ENCODE measurements at regions not wholly inside any gene's neighbourhood (a gene's known extent, or its start where the extent isn't known, plus 50 kb on each side); places are given as distances from the start of the nearest gene placed in this dataset.

DNA sequence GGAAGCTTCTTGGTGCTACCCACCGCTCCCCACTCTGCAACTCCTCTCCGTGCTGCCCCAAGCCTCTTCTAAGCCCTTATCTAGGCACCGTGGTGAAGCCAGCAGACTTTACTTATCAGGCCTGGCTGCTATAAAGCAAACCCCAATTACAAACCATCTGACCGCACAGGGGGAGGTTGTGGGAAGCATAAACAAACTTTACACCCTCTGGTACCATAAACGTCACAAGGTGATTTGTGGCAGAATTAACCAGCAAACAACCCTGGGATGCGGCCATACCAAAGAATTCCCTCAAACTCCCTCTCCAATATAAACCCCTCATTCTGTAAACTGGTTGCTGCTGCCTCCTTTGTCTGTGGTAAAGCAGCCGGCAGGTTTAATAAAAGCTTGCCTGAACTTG is 55.2 kb downstream of the MAGEC2 start:
- CTCF ChIA-PET: no interaction called here
- Histone ChIP-seq H3K27me3 (replicated peaks in 1 of 2; ENCODE audit: control insufficient read depth in 2 of 2, extremely low read depth in 1 of 2, insufficient read depth in 2 of 2, low read length in 1 of 2) (no peaks in the 10 kb centered on the region), H3K36me3 (ENCODE audit: control insufficient read depth in 2 of 2, extremely low read depth in 1 of 2, insufficient read depth in 1 of 2, low read length in 1 of 2) (no peaks in the 10 kb centered on the region), H3K4me1 (ENCODE audit: control insufficient read depth in 1 of 2, extremely low read depth in 1 of 2, insufficient read depth in 2 of 2, low read length in 2 of 2) (no peaks in the 10 kb centered on the region), H3K27ac (ENCODE audit: low read length) (no peak overlapping the region), H3K4me3 (ENCODE audit: control insufficient read depth in 1 of 2, extremely low read depth in 1 of 2, low read length in 1 of 2) (no peak overlapping the region), H3K9me3 (no peaks in the 10 kb centered on the region)
- H3K27me3 Mint-ChIP-seq: peaks cover 0 to 8% of the 10 kb centered on the region in 2 donors
- 17% methylated on average over 1 of the region's 7 CpGs for WGBS (ENCODE audit: insufficient coverage)
- no peaks in the 10 kb centered on the region for H3K4me1 Mint-ChIP-seq
- POLR2A ChIA-PET: no interaction called here
- no peak for ATAC-seq (replicated peaks in 1 of 4)
- no peak overlapping the region for H3K27ac Mint-ChIP-seq
- no peaks in the 10 kb centered on the region for H3K36me3 Mint-ChIP-seq
- no peak overlapping the region for H3K4me3 Mint-ChIP-seq
- peaks cover 0 to 8% (median 0%) of the 10 kb centered on the region in 3 donors for H3K9me3 Mint-ChIP-seq
- no peak for DNase-seq

DNA sequence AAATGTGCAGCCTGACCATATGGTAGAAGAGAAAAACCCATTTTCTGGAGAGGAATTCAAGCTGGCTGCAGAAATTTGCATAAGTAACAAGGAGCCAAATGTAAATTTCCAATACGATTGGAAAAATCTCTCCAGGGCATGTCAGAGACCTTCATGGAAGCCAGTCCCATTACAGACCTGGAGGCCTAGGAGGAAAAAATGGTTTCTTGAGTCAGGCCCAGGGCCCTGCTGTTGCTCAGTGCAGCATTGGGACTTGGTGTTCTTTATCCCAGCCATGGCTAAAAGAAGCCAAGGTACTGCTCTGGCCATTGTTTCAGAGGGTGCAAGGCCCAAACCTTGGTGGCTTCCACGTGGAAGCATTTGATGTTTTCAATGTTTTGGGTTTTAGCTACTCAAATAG is 70.6 kb downstream of the MAGEC2 start:
- Histone ChIP-seq H3K27me3 (replicated peaks in 1 of 2; ENCODE audit: control insufficient read depth in 2 of 2, extremely low read depth in 1 of 2, insufficient read depth in 2 of 2, low read length in 1 of 2) (no peaks in the 10 kb centered on the region), H3K27ac (ENCODE audit: low read length) (no peak overlapping the region), H3K4me1 (ENCODE audit: control insufficient read depth in 1 of 2, extremely low read depth in 1 of 2, insufficient read depth in 2 of 2, low read length in 2 of 2) (no peaks in the 10 kb centered on the region), H3K36me3 (ENCODE audit: control insufficient read depth in 2 of 2, extremely low read depth in 1 of 2, insufficient read depth in 1 of 2, low read length in 1 of 2) (no peaks in the 10 kb centered on the region), H3K9me3 (peaks cover 2% of the 10 kb centered on the region), H3K4me3 (ENCODE audit: control insufficient read depth in 1 of 2, extremely low read depth in 1 of 2, low read length in 1 of 2) (no peak overlapping the region)
- CTCF ChIA-PET: no interaction called here
- H3K36me3 Mint-ChIP-seq: no peaks in the 10 kb centered on the region
- WGBS (ENCODE audit: insufficient coverage): no CpG with 5 or more reads among the region's 2 CpGs
- no peak overlapping the region for H3K4me3 Mint-ChIP-seq
- H3K27ac Mint-ChIP-seq: no peak overlapping the region
- H3K9me3 Mint-ChIP-seq: no peaks in the 10 kb centered on the region
- POLR2A ChIA-PET: no interaction called here
- H3K27me3 Mint-ChIP-seq: peaks cover 0 to 10% of the 10 kb centered on the region in 2 donors
- no peaks in the 10 kb centered on the region for H3K4me1 Mint-ChIP-seq
- no peak for ATAC-seq (replicated peaks in 1 of 4)
- DNase-seq: no peak

DNA sequence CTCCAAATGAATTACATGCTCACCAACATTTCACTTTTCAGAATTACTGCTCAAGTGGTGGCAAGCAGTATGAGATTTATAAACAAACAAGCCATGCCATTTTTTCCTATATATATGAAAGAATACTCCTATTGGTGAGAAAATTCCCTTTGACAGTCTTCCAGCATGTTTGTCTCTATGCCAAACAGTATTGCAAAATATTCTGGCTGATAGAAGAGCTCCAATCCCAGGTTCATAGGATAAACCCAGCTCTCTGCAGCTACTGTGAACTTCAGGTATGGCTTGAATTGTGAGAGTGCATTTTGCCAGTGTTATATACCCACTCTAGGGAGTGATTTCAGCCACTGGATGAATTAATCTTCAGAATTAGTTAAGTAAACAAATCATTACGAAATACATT is 108.8 kb downstream of the MAGEC2 start:
- ATAC-seq (replicated peaks in 1 of 4): no peak
- ChIA-PET CTCF (no interaction called here), POLR2A (no interaction called here)
- H3K4me3 ChIP-seq (ENCODE audit: control insufficient read depth in 1 of 2, extremely low read depth in 1 of 2, low read length in 1 of 2): no peak overlapping the region
- H3K9me3 ChIP-seq: no peaks in the 10 kb centered on the region
- H3K27ac ChIP-seq (ENCODE audit: low read length): no peak overlapping the region
- no peaks in the 10 kb centered on the region for H3K36me3 ChIP-seq (ENCODE audit: control insufficient read depth in 2 of 2, extremely low read depth in 1 of 2, insufficient read depth in 1 of 2, low read length in 1 of 2)
- no peaks in the 10 kb centered on the region for H3K27me3 ChIP-seq (replicated peaks in 1 of 2; ENCODE audit: control insufficient read depth in 2 of 2, extremely low read depth in 1 of 2, insufficient read depth in 2 of 2, low read length in 1 of 2)
- H3K4me3 Mint-ChIP-seq: no peak overlapping the region
- WGBS (ENCODE audit: insufficient coverage): no CpG with 5 or more reads among the region's 1 CpG
- H3K4me1 ChIP-seq (ENCODE audit: control insufficient read depth in 1 of 2, extremely low read depth in 1 of 2, insufficient read depth in 2 of 2, low read length in 2 of 2): no peaks in the 10 kb centered on the region
- no peak overlapping the region for H3K27ac Mint-ChIP-seq
- H3K27me3 Mint-ChIP-seq: peaks cover 0 to 8% of the 10 kb centered on the region in 2 donors
- H3K36me3 Mint-ChIP-seq: no peaks in the 10 kb centered on the region
- H3K4me1 Mint-ChIP-seq: no peaks in the 10 kb centered on the region
- no peak for DNase-seq
- no peaks in the 10 kb centered on the region for H3K9me3 Mint-ChIP-seq

DNA sequence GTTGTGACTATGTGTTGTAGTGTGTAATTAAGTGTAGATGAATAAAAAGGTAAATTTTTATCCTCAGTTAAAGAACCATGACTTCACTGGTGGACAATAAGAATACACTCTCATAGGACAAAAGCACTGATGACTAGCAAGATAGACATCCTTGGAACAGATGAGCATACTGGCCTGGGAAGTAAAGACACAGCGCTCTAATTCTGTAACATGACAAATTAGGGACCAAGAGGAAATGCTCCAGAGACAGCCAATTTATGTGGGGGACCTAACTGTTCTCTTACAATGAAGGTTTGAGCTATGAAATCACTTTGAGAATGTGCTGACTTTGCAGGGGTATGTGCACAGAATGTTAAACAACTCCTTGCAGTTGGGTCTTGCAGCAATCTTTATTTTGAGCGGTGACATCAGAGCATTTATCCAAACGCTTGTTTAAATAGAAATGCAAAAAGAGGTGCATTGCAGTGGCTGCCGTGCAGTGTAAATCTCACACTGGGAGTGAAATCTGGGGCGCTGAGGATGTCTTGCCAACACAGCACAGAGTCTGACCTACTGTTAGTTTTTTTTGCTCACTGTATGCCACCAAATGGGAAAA is 109.3 kb downstream of the MAGEC2 start:
- no peak overlapping the region for H3K27ac Mint-ChIP-seq
- no peaks in the 10 kb centered on the region for H3K4me1 ChIP-seq (ENCODE audit: control insufficient read depth in 1 of 2, extremely low read depth in 1 of 2, insufficient read depth in 2 of 2, low read length in 2 of 2)
- no peaks in the 10 kb centered on the region for H3K27me3 ChIP-seq (replicated peaks in 1 of 2; ENCODE audit: control insufficient read depth in 2 of 2, extremely low read depth in 1 of 2, insufficient read depth in 2 of 2, low read length in 1 of 2)
- H3K36me3 Mint-ChIP-seq: no peaks in the 10 kb centered on the region
- no peaks in the 10 kb centered on the region for H3K4me1 Mint-ChIP-seq
- no peaks in the 10 kb centered on the region for H3K9me3 ChIP-seq
- ChIA-PET POLR2A (interaction anchor here in 1 of 2 donors (0.6 kb wide), 1 partner anchor 141 kb away, joined by 4 read pairs; no protein-coding TSS in a partner anchor), CTCF (no interaction called here)
- no peaks in the 10 kb centered on the region for H3K36me3 ChIP-seq (ENCODE audit: control insufficient read depth in 2 of 2, extremely low read depth in 1 of 2, insufficient read depth in 1 of 2, low read length in 1 of 2)
- H3K4me3 Mint-ChIP-seq: no peak overlapping the region
- H3K4me3 ChIP-seq (ENCODE audit: control insufficient read depth in 1 of 2, extremely low read depth in 1 of 2, low read length in 1 of 2): no peak overlapping the region
- DNase-seq: no peak
- ATAC-seq (replicated peaks in 1 of 4): no peak
- no peak overlapping the region for H3K27ac ChIP-seq (ENCODE audit: low read length)
- H3K27me3 Mint-ChIP-seq: peaks cover 0 to 6% of the 10 kb centered on the region in 2 donors
- 82% methylated on average over 2 of the region's 5 CpGs for WGBS (ENCODE audit: insufficient coverage)
- no peaks in the 10 kb centered on the region for H3K9me3 Mint-ChIP-seq

DNA sequence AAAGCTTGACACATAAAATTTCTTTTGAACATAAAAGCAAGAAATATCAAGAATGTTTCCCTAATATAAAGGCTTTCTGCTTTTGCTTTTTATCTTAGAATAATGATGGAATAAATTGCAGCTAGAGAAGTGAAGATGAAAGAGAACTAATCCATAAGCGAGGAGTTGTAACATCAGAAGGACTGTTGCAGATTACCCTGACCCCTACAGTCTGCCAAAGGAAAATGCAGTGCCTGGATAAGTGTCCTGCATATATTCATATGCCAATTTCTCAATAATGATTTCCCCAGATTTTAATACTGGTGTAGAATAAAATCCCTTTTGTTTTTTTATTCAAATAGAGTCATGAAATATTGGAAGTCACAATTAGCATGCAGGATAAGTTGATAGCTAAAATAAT is 115.9 kb downstream of the MAGEC2 start:
- Histone ChIP-seq H3K4me1 (ENCODE audit: control insufficient read depth in 1 of 2, extremely low read depth in 1 of 2, insufficient read depth in 2 of 2, low read length in 2 of 2) (no peaks in the 10 kb centered on the region), H3K27ac (ENCODE audit: low read length) (no peak overlapping the region), H3K4me3 (ENCODE audit: control insufficient read depth in 1 of 2, extremely low read depth in 1 of 2, low read length in 1 of 2) (no peak overlapping the region), H3K27me3 (replicated peaks in 1 of 2; ENCODE audit: control insufficient read depth in 2 of 2, extremely low read depth in 1 of 2, insufficient read depth in 2 of 2, low read length in 1 of 2) (no peaks in the 10 kb centered on the region), H3K36me3 (ENCODE audit: control insufficient read depth in 2 of 2, extremely low read depth in 1 of 2, insufficient read depth in 1 of 2, low read length in 1 of 2) (no peaks in the 10 kb centered on the region), H3K9me3 (no peaks in the 10 kb centered on the region)
- H3K4me1 Mint-ChIP-seq: no peaks in the 10 kb centered on the region
- no peaks in the 10 kb centered on the region for H3K9me3 Mint-ChIP-seq
- H3K27me3 Mint-ChIP-seq: peaks cover 0 to 3% of the 10 kb centered on the region in 2 donors
- H3K4me3 Mint-ChIP-seq: no peak overlapping the region
- ChIA-PET CTCF (no interaction called here), POLR2A (no interaction called here)
- no peaks in the 10 kb centered on the region for H3K36me3 Mint-ChIP-seq
- DNase-seq (no peak), ATAC-seq (replicated peaks in 1 of 4) (no peak)
- no peak overlapping the region for H3K27ac Mint-ChIP-seq
- WGBS (ENCODE audit: insufficient coverage): no CpG with 5 or more reads among the region's 1 CpG

DNA sequence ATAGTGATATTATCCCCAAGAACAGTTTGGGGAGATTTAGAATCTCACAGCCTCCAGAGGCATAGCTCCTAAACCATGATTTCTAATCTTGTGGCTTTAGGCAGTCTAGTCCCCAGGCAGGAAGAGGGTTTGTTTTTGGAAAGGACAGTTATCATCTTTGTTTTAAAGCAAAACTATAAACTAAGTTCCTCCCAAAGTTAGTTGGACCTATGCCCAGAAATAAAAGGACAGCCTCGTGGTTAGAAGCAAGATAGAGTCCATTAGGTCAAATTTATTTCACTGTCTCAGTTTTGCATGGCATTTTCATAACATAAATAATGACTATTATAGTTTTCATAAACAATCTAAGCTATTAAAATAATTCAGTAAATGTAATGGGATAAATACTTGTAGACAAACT is 120.5 kb downstream of the MAGEC2 start:
- H3K4me1 Mint-ChIP-seq: no peaks in the 10 kb centered on the region
- no peaks in the 10 kb centered on the region for H3K9me3 Mint-ChIP-seq
- Histone ChIP-seq H3K4me3 (ENCODE audit: control insufficient read depth in 1 of 2, extremely low read depth in 1 of 2, low read length in 1 of 2) (no peak overlapping the region), H3K9me3 (no peaks in the 10 kb centered on the region), H3K4me1 (ENCODE audit: control insufficient read depth in 1 of 2, extremely low read depth in 1 of 2, insufficient read depth in 2 of 2, low read length in 2 of 2) (no peaks in the 10 kb centered on the region), H3K27ac (ENCODE audit: low read length) (no peak overlapping the region), H3K27me3 (replicated peaks in 1 of 2; ENCODE audit: control insufficient read depth in 2 of 2, extremely low read depth in 1 of 2, insufficient read depth in 2 of 2, low read length in 1 of 2) (no peaks in the 10 kb centered on the region), H3K36me3 (ENCODE audit: control insufficient read depth in 2 of 2, extremely low read depth in 1 of 2, insufficient read depth in 1 of 2, low read length in 1 of 2) (no peaks in the 10 kb centered on the region)
- POLR2A ChIA-PET: no interaction called here
- no peak overlapping the region for H3K4me3 Mint-ChIP-seq
- no peak for DNase-seq
- no peak for ATAC-seq (replicated peaks in 1 of 4)
- no peaks in the 10 kb centered on the region for H3K36me3 Mint-ChIP-seq
- H3K27ac Mint-ChIP-seq: no peak overlapping the region
- CTCF ChIA-PET: no interaction called here
- H3K27me3 Mint-ChIP-seq: peaks cover 0 to 4% of the 10 kb centered on the region in 2 donors
- no CpG with 5 or more reads among the region's 1 CpG for whole genome bisulfite sequencing (ENCODE audit: insufficient coverage)

DNA sequence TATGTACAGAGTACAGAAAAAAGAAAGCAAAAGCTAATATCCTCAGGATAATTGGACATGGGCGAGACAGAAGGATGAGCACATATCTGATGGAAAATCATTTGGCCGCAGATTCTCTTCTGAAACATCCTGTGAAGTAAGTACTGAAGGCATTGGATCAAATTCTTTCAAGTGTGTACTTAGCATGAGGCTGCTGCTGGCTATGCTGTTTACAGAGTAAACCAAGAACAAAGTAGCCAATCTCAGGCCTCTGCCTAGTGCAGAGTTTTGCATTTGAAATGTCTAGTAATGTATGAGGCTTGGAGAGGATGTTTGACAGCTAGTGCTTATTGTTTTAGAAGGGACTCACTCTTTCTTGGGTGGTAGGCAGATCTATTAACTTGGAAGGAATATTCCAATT is 128.5 kb downstream of the MAGEC2 start:
- Mint-ChIP-seq H3K4me1 (no peaks in the 10 kb centered on the region), H3K27ac (no peak overlapping the region), H3K4me3 (no peak overlapping the region), H3K27me3 (peaks cover 0 to 8% of the 10 kb centered on the region in 2 donors), H3K36me3 (no peaks in the 10 kb centered on the region), H3K9me3 (peaks cover 0 to 6% (median 4%) of the 10 kb centered on the region in 3 donors)
- ATAC-seq (replicated peaks in 1 of 4) (no peak), DNase-seq (no peak)
- H3K4me1 ChIP-seq (ENCODE audit: control insufficient read depth in 1 of 2, extremely low read depth in 1 of 2, insufficient read depth in 2 of 2, low read length in 2 of 2): no peaks in the 10 kb centered on the region
- H3K27me3 ChIP-seq (replicated peaks in 1 of 2; ENCODE audit: control insufficient read depth in 2 of 2, extremely low read depth in 1 of 2, insufficient read depth in 2 of 2, low read length in 1 of 2): no peaks in the 10 kb centered on the region
- no peaks in the 10 kb centered on the region for H3K9me3 ChIP-seq
- CTCF ChIA-PET: no interaction called here
- no peaks in the 10 kb centered on the region for H3K36me3 ChIP-seq (ENCODE audit: control insufficient read depth in 2 of 2, extremely low read depth in 1 of 2, insufficient read depth in 1 of 2, low read length in 1 of 2)
- POLR2A ChIA-PET: no interaction called here
- no peak overlapping the region for H3K4me3 ChIP-seq (ENCODE audit: control insufficient read depth in 1 of 2, extremely low read depth in 1 of 2, low read length in 1 of 2)
- WGBS (ENCODE audit: insufficient coverage): 83% methylated on average over 1 of the region's 2 CpGs
- H3K27ac ChIP-seq (ENCODE audit: low read length): no peak overlapping the region
